HL-60 (cell line): ENCODE measurements at regions not wholly inside any gene's neighbourhood (a gene's known extent, or its start where the extent isn't known, plus 50 kb on each side); places are given as distances from the start of the nearest gene placed in this dataset.

Source experiments
- DNase-seq, 2 experiments: peaks; one replicate each; pipeline ENCODE4 v3.0.0-alpha.2; 2010 to 2020; ENCODE audit warnings: low read depth in 1 of 2, low spot score in 1 of 2
- H3K27ac ChIP-seq: fragments of 250-450 bp; sonication (Bioruptor Pico); replicated peaks from 2 replicates; pipeline ENCODE4 v1.5.1; 2020; ENCODE audit warnings: mild to moderate bottlenecking, moderate library complexity
- H3K27me3 ChIP-seq: fragments of 250-450 bp; sonication (Bioruptor Pico); 2 replicates; pipeline ENCODE4 v1.5.1; 2021; ENCODE audit warnings: mild to moderate bottlenecking, moderate library complexity; ENCODE audit not compliant: insufficient read depth, poor library complexity, severe bottlenecking
- H3K4me3 ChIP-seq: replicated peaks from 2 replicates; pipeline ENCODE4 v1.5.1; 2011; ENCODE audit warnings: mild to moderate bottlenecking, control low read depth, low read length; ENCODE audit not compliant: insufficient read depth
- CTCF ChIP-seq: IDR thresholded peaks from one replicate; pipeline ENCODE4 v1.5.1; 2011; ENCODE audit warnings: low read length, control low read depth, inconsistent platforms; ENCODE audit not compliant: insufficient read depth
- GABPA ChIP-seq: IDR thresholded peaks from 2 replicates; pipeline ENCODE4 v1.6.1; 2012; ENCODE audit warnings: low read depth
- POLR2AphosphoS5 ChIP-seq: IDR thresholded peaks from 2 replicates; pipeline ENCODE4 v1.6.1; 2012; ENCODE audit warnings: low read depth
- REST ChIP-seq: IDR thresholded peaks from 2 replicates; pipeline ENCODE4 v1.6.1; 2012; ENCODE audit warnings: low read depth; ENCODE audit not compliant: insufficient replicate concordance
- SPI1 ChIP-seq: IDR thresholded peaks from 2 replicates; pipeline ENCODE4 v1.6.1; 2012; ENCODE audit warnings: low read depth, mild to moderate bottlenecking, borderline replicate concordance

GRCh38 chr20:11843289-11843688, 74.4 kb upstream of the BTBD3 start:
- Histone ChIP-seq H3K27me3 (no peaks in the 10 kb centered on the region), H3K4me3 (no peak overlapping the region), H3K27ac (no peak overlapping the region)
- DNase-seq, result no peak
- no peak for TF ChIP-seq GABPA
- TF ChIP-seq POLR2AphosphoS5, result no peak
- TF ChIP-seq CTCF, result no peak
- TF ChIP-seq REST, result no peak
- TF ChIP-seq SPI1, result no peak

- no peaks in the 10 kb centered on the region for H3K27me3 ChIP-seq
- no peak overlapping the region for H3K27ac ChIP-seq
- DNase-seq, result no peak
- no peak for TF ChIP-seq REST
- no peak overlapping the region for H3K4me3 ChIP-seq
These were observed 73.0 kb upstream of the BTBD3 start for GRCh38 chr20:11844691-11845090.

GRCh38 chr20:11845340-11845739, 72.4 kb upstream of the BTBD3 start:
- no peak overlapping the region for H3K27ac ChIP-seq
- DNase-seq, result no peak

GRCh38 chr20:11846131-11846530, 71.6 kb upstream of the BTBD3 start:
- Histone ChIP-seq H3K27me3 (no peaks in the 10 kb centered on the region), H3K27ac (no peak overlapping the region), H3K4me3 (no peak overlapping the region)
- DNase-seq, result no peak
- TF ChIP-seq CTCF (no peak), SPI1 (no peak), GABPA (no peak), REST (no peak)

More at GRCh38 chr20:11845340-11845739, 72.4 kb upstream of the BTBD3 start:
- Histone ChIP-seq H3K4me3 (no peak overlapping the region), H3K27me3 (no peaks in the 10 kb centered on the region)
- no peak for TF ChIP-seq CTCF
- no peak for TF ChIP-seq GABPA
- TF ChIP-seq SPI1, result no peak
